Endothelial cell of umbilical vein (primary cell): ENCODE measurements at regions not wholly inside any gene's neighbourhood (a gene's known extent, or its start where the extent isn't known, plus 50 kb on each side); places are given as distances from the start of the nearest gene placed in this dataset.

Experiments
- BruUV-seq: library from RNA; stranded (reverse); fragments of 400-500 nt; replicated peaks from 2 replicates; lab custom pipeline; 2021; lab: Mats Ljungman, UMichigan
- CTCF ChIA-PET: fragments of 300-600, 350-600 bp; sonication (Branson Sonifier 250); formaldehyde crosslinking; loops from one replicate; lab custom pipeline; 2021; ENCODE audit warnings: antibody characterized with exemption, inconsistent platforms; lab: Charles Lee
- POLR2A ChIA-PET: fragments of 300-600, 350-600 bp; sonication (Branson Sonifier 250); formaldehyde crosslinking; loops from one replicate; lab custom pipeline; 2021; ENCODE audit warnings: antibody characterized with exemption, inconsistent platforms; lab: Charles Lee
- DNase-seq: peaks from one replicate; pipeline ENCODE4 v3.0.0-alpha.2; 2011; ENCODE audit warnings: low read depth, low spot score
- FAIRE-seq: peaks from 2 replicates; lab custom pipeline; 2011; peaks lifted over from hg19 to GRCh38; lab: Jason Lieb, UNC
- H2AFZ ChIP-seq: 2 replicates; pipeline ENCODE4 v1.6.0; 2012; ENCODE audit warnings: low read depth, low read length, control low read depth, inconsistent platforms
- H3K27ac ChIP-seq: 2 replicates; pipeline ENCODE4 v1.5.1; 2011; ENCODE audit warnings: low read depth, mild to moderate bottlenecking, control low read depth, low read length, moderate library complexity; ENCODE audit not compliant: insufficient read depth
- H3K27me3 ChIP-seq, 2 experiments: 2 replicates each; pipeline versions ENCODE4 v1.6.0 to v1.6.1; 2011; ENCODE audit warnings: low read length in 2 of 2, mixed read lengths in 1 of 2; ENCODE audit not compliant: control insufficient read depth in 2 of 2, insufficient read depth in 2 of 2
- H3K36me3 ChIP-seq, 2 experiments: 2 replicates in 1 of 2; 3 replicates in 1 of 2; pipeline ENCODE4 v1.5.1; 2011; ENCODE audit warnings: low read length in 2 of 2, mild to moderate bottlenecking in 1 of 2, moderate library complexity in 1 of 2; ENCODE audit not compliant: control insufficient read depth in 2 of 2, insufficient read depth in 2 of 2; ENCODE audit errors: extremely low read depth in 1 of 2
- H3K4me1 ChIP-seq: 3 replicates; pipeline ENCODE4 v1.5.1; 2011; ENCODE audit warnings: mild to moderate bottlenecking, low read length; ENCODE audit not compliant: control insufficient read depth, insufficient read depth; ENCODE audit errors: extremely low read depth
- H3K4me2 ChIP-seq: 2 replicates; pipeline ENCODE4 v1.6.1; 2011; ENCODE audit warnings: low read length, control low read depth, mixed read lengths; ENCODE audit not compliant: insufficient read depth
- H3K4me3 ChIP-seq, 3 experiments: fragments of 200-600 bp in 1 of 3; sonication (generic), shearing (Covaris generic) in 1 of 3; replicated peaks in 1 of 3; 2 replicates each; pipeline ENCODE4 v1.5.1; 2011 to 2016; ENCODE audit warnings: control low read depth in 3 of 3, low read length in 3 of 3, mild to moderate bottlenecking in 2 of 3, inconsistent platforms in 1 of 3, low read depth in 1 of 3, moderate library complexity in 1 of 3; ENCODE audit not compliant: insufficient read depth in 1 of 3
- H3K79me2 ChIP-seq: 2 replicates; pipeline ENCODE4 v1.6.0; 2012; ENCODE audit warnings: low read length, inconsistent platforms; ENCODE audit not compliant: control insufficient read depth, insufficient read depth
- H3K9ac ChIP-seq: replicated peaks from 2 replicates; pipeline ENCODE3; 2011; ENCODE audit warnings: low read length, control low read depth; ENCODE audit not compliant: insufficient read depth; ENCODE audit errors: extremely low read depth
- H3K9me1 ChIP-seq: replicated peaks from 3 replicates; pipeline ENCODE4 v1.6.0; 2011; ENCODE audit warnings: mild to moderate bottlenecking, low read length; ENCODE audit not compliant: control insufficient read depth, insufficient read depth; ENCODE audit errors: extremely low read depth
- H3K9me3 ChIP-seq: replicated peaks from 2 replicates; pipeline ENCODE4 v1.5.1; 2012; ENCODE audit warnings: low read length, inconsistent platforms; ENCODE audit not compliant: control insufficient read depth, insufficient read depth
- H4K20me1 ChIP-seq: replicated peaks from 2 replicates; pipeline ENCODE3; 2011; ENCODE audit warnings: mild to moderate bottlenecking, low read length; ENCODE audit not compliant: control insufficient read depth, insufficient read depth; ENCODE audit errors: extremely low read depth
- CTCF ChIP-seq, 2 donors: IDR thresholded peaks; 1 replicate in 1 of 2; 2 replicates in 1 of 2; pipeline ENCODE4 v1.5.1; 2011; ENCODE audit warnings: low read length in 2 of 2, mild to moderate bottlenecking in 2 of 2, moderate library complexity in 2 of 2, control low read depth in 1 of 2, inconsistent platforms in 1 of 2, low read depth in 1 of 2; ENCODE audit not compliant: insufficient read depth in 1 of 2; ENCODE audit errors: extremely low read depth in 1 of 2
- EZH2 ChIP-seq: IDR thresholded peaks from 2 replicates; pipeline ENCODE4 v1.6.1; 2012; ENCODE audit warnings: borderline replicate concordance, low read depth, mild to moderate bottlenecking, moderate library complexity, low read length, inconsistent platforms; ENCODE audit not compliant: severe bottlenecking
- FOS ChIP-seq: IDR thresholded peaks from 2 replicates; pipeline ENCODE4 v1.6.1; 2011; ENCODE audit warnings: mild to moderate bottlenecking, low read length, moderate library complexity, borderline replicate concordance; ENCODE audit not compliant: insufficient read depth
- GATA2 ChIP-seq: IDR thresholded peaks from 2 replicates; pipeline ENCODE4 v1.7.0; 2011; ENCODE audit warnings: low read depth, mild to moderate bottlenecking, moderate library complexity, mixed read lengths, low read length; ENCODE audit not compliant: insufficient read length, insufficient read depth
- JUN ChIP-seq: IDR thresholded peaks from 2 replicates; pipeline ENCODE4 v1.6.1; 2011; ENCODE audit warnings: borderline replicate concordance, low read depth; ENCODE audit not compliant: insufficient read length, insufficient read depth
- MAX ChIP-seq: IDR thresholded peaks from 2 replicates; pipeline ENCODE4 v1.6.1; 2011; ENCODE audit not compliant: insufficient read depth, insufficient read length
- MYC ChIP-seq: IDR thresholded peaks from one replicate; pipeline ENCODE4 v1.6.1; 2011; ENCODE audit warnings: mild to moderate bottlenecking, low read depth, low read length
- POLR2A ChIP-seq: IDR thresholded peaks from 2 replicates; pipeline ENCODE4 v1.6.1; 2012; ENCODE audit warnings: low read depth, mild to moderate bottlenecking, control low read depth, low read length
- POLR2AphosphoS5 ChIP-seq: IDR thresholded peaks from 2 replicates; pipeline ENCODE4 v1.6.1; 2012; ENCODE audit warnings: low read depth, mild to moderate bottlenecking, control low read depth, low read length, moderate library complexity; ENCODE audit not compliant: insufficient read depth
- dilution Hi-C: fragments of 300-500 bp; cut with MboI; formaldehyde crosslinking; loops from one replicate; pipeline ENCODE4 v1.15.0; 2019; ENCODE audit warnings: low sequenced_read_pairs; ENCODE audit not compliant: extremely low pct_ligation_motif_present
- intact Hi-C: fragments of 100-400 bp; cut with micrococcal nuclease; formaldehyde crosslinking; loops from one replicate; pipeline ENCODE4 v1.10.0; 2022

GRCh38 chr12:131571827-131572226 lies 139.1 kb upstream of the SFSWAP start:
- BruUV-seq = no TSS peak
- FAIRE-seq = no peak

DNA sequence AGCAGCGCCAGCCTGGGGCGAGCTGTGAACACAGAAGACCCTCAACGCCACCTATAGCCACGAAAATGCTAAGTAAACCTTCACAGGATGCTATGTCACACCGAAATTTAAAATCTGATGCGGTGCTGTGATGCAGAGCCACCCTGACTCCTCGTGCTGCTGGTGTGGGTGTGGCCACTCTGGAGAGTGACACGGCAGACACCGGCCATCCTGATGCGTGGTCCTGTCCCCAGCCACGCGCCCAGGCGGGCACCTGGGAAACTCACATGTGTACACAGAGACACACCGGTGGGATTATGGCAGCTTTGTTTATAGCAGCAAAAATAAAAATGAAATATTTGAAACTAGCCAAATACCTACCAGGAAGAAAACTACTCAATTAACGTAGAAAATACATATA lies 138.3 kb upstream of the SFSWAP start:
- no peak overlapping the region for H2AFZ ChIP-seq
- TF ChIP-seq CTCF (IDR thresholded peaks at IDR 0.05; ENCODE audit: extremely low read depth in 1 of 2, insufficient read depth in 1 of 2, low read depth in 1 of 2, low read length in 2 of 2) = no peak
- TF ChIP-seq MYC = no peak
- no peak for TF ChIP-seq EZH2
- no peak for TF ChIP-seq JUN
- TF ChIP-seq POLR2A = no peak
- TF ChIP-seq MAX = no peak
- TF ChIP-seq POLR2AphosphoS5 = no peak
- no peak for TF ChIP-seq GATA2
- no peak for TF ChIP-seq FOS
- no peaks in the 10 kb centered on the region for H3K79me2 ChIP-seq
- no peaks in the 10 kb centered on the region for H3K9me1 ChIP-seq
- ChIA-PET CTCF (no interaction called here), POLR2A (no interaction called here)
- no peak for FAIRE-seq
- H3K4me2 ChIP-seq = no peak overlapping the region
- dilution Hi-C loops = no loop called here
- no peaks in the 10 kb centered on the region for H3K9me3 ChIP-seq
- H3K27me3 ChIP-seq = no peaks in the 10 kb centered on the region
- no peaks in the 10 kb centered on the region for H4K20me1 ChIP-seq
- no peaks in the 10 kb centered on the region for H3K36me3 ChIP-seq
- no peak for DNase-seq
- H3K4me3 ChIP-seq = no peak overlapping the region
- H3K27ac ChIP-seq = no peak overlapping the region
- no peak overlapping the region for H3K9ac ChIP-seq
- H3K4me1 ChIP-seq = no peaks in the 10 kb centered on the region
- intact Hi-C loops = no loop called here
- BruUV-seq = no TSS peak

More at GRCh38 chr12:131571827-131572226, 139.1 kb upstream of the SFSWAP start:
- H3K4me1 ChIP-seq = no peaks in the 10 kb centered on the region
- no peaks in the 10 kb centered on the region for H4K20me1 ChIP-seq
- no peak for DNase-seq
- intact Hi-C loops (no loop called here), dilution Hi-C loops (no loop called here)
- H3K9ac ChIP-seq = no peak overlapping the region
- H3K4me2 ChIP-seq = no peak overlapping the region
- no peak overlapping the region for H3K4me3 ChIP-seq
- no peak for TF ChIP-seq CTCF (IDR thresholded peaks at IDR 0.05; ENCODE audit: extremely low read depth in 1 of 2, insufficient read depth in 1 of 2, low read depth in 1 of 2, low read length in 2 of 2)
- no peaks in the 10 kb centered on the region for H3K9me3 ChIP-seq
- no peaks in the 10 kb centered on the region for H3K9me1 ChIP-seq
- no peaks in the 10 kb centered on the region for H3K36me3 ChIP-seq
- no peak overlapping the region for H2AFZ ChIP-seq
- POLR2A ChIA-PET = no interaction called here
- H3K27me3 ChIP-seq = no peaks in the 10 kb centered on the region
- CTCF ChIA-PET = no interaction called here
- no peak overlapping the region for H3K27ac ChIP-seq
- H3K79me2 ChIP-seq = no peaks in the 10 kb centered on the region
